ENCODE measurements at regions not wholly inside any gene's neighbourhood (a gene's known extent, or its start where the extent isn't known, plus 50 kb on each side); places are given as distances from the start of the nearest gene placed in this dataset.

GRCh38 chr13:60267498-60268202 lies 103.9 kb upstream of the DIAPH3 start (continued):
- TF ChIP-seq MLXIP (CRISPR knock-in tag; IDR thresholded peaks at IDR 0.05; ENCODE audit: borderline replicate concordance) (no peak), GATAD2A (CRISPR knock-in tag; IDR thresholded peaks at IDR 0.05) (no peak), PHF5A (CRISPR knock-in tag; IDR thresholded peaks at IDR 0.05; ENCODE audit: low read depth, unreplicated experiment) (no peak), ZBTB44 (CRISPR knock-in tag; IDR thresholded peaks at IDR 0.05) (no peak), ZFX (CRISPR knock-in tag; IDR thresholded peaks at IDR 0.05; ENCODE audit: low read depth) (no peak), ZBTB49 (CRISPR knock-in tag; IDR thresholded peaks at IDR 0.05; ENCODE audit: borderline replicate concordance) (no peak), ZNF263 (CRISPR knock-in tag; IDR thresholded peaks at IDR 0.05) (peak; percentile 32; the same call in 1 of the 2 replicates), ONECUT2 (CRISPR knock-in tag; IDR thresholded peaks at IDR 0.05) (no peak), ZNF33A (CRISPR knock-in tag; IDR thresholded peaks at IDR 0.05; ENCODE audit: borderline replicate concordance) (no peak), SOX6 (IDR thresholded peaks at IDR 0.05) (no peak), SOX6 (CRISPR knock-in tag; IDR thresholded peaks at IDR 0.05) (no peak), ZNF530 (CRISPR knock-in tag; IDR thresholded peaks at IDR 0.05; ENCODE audit: low read depth) (no peak), ZNF788 (CRISPR knock-in tag; IDR thresholded peaks at IDR 0.05; ENCODE audit: borderline replicate concordance) (no peak), SOX13 (IDR thresholded peaks at IDR 0.05) (no peak), SOX13 (CRISPR knock-in tag; conservative IDR thresholded peaks at IDR 0.05 in 1 of 2, IDR thresholded peaks at IDR 0.05 in 1 of 2) (no peak), ZNF282 (IDR thresholded peaks at IDR 0.05; ENCODE audit: partially characterized antibody) (no peak), NFRKB (IDR thresholded peaks at IDR 0.05) (no peak), ZMYM4 (CRISPR knock-in tag; IDR thresholded peaks at IDR 0.05) (peak; percentile 71), TEAD2 (CRISPR knock-in tag; IDR thresholded peaks at IDR 0.05) (no peak), ZNF451 (CRISPR knock-in tag; IDR thresholded peaks at IDR 0.05) (no peak), ZNF292 (CRISPR knock-in tag; IDR thresholded peaks at IDR 0.05; ENCODE audit: borderline replicate concordance, low read depth) (peak; percentile 19; the same call in 1 of the 2 replicates), NFIC (IDR thresholded peaks at IDR 0.05; ENCODE audit: low read length) (no peak), MATR3 (CRISPR knock-in tag; IDR thresholded peaks at IDR 0.05) (no peak)
- TF ChIP-seq, protein P1, sequence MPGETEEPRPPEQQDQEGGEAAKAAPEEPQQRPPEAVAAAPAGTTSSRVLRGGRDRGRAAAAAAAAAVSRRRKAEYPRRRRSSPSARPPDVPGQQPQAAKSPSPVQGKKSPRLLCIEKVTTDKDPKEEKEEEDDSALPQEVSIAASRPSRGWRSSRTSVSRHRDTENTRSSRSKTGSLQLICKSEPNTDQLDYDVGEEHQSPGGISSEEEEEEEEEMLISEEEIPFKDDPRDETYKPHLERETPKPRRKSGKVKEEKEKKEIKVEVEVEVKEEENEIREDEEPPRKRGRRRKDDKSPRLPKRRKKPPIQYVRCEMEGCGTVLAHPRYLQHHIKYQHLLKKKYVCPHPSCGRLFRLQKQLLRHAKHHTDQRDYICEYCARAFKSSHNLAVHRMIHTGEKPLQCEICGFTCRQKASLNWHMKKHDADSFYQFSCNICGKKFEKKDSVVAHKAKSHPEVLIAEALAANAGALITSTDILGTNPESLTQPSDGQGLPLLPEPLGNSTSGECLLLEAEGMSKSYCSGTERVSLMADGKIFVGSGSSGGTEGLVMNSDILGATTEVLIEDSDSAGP (CRISPR knock-in tag; IDR thresholded peaks at IDR 0.05; ENCODE audit: borderline replicate concordance): peak; percentile 29; the same call in 1 of the 2 replicates
